Vagina (tissue), 2 donors: ENCODE measurements at regions not wholly inside any gene's neighbourhood (a gene's known extent, or its start where the extent isn't known, plus 50 kb on each side); places are given as distances from the start of the nearest gene placed in this dataset.

Source experiments
- DNase-seq, 2 donors: peaks; one replicate each; pipeline ENCODE4 v3.0.0-alpha.2; 2017; ENCODE audit errors: extremely low spot score in 2 of 2
- H3K27ac ChIP-seq: fragments of 200-600 bp; sonication (generic); one replicate; pipeline ENCODE4 v1.5.1; 2019
- H3K27me3 ChIP-seq: fragments of 200-600 bp; sonication (generic); one replicate; pipeline ENCODE4 v1.5.1; 2019
- H3K36me3 ChIP-seq, 2 donors: fragments of 200-600 bp; sonication (generic); one replicate each; pipeline ENCODE4 v1.5.1; 2017 to 2019
- H3K4me1 ChIP-seq: fragments of 200-600 bp; sonication (generic); one replicate; pipeline ENCODE4 v1.5.1; 2019
- H3K4me3 ChIP-seq, 2 donors: fragments of 200-600 bp; sonication (generic); 1 replicate in 1 of 2; 2 replicates in 1 of 2; pipeline ENCODE4 v1.5.1; 2016 to 2019
- H3K9me3 ChIP-seq: fragments of 200-600 bp; sonication (generic); one replicate; pipeline ENCODE4 v1.5.1; 2019
- CTCF ChIP-seq, 3 experiments: fragments of 450-650 bp in 2 of 3; fragments of 200-600 bp in 1 of 3; sonication (generic) in 1 of 3; IDR thresholded peaks; one replicate each; pipeline ENCODE4 v1.5.1; 2017 to 2019; ENCODE audit warnings: antibody characterized with exemption in 3 of 3, mild to moderate bottlenecking in 2 of 3, moderate library complexity in 2 of 3
- POLR2A ChIP-seq, 2 donors: fragments of 450-650 bp; IDR thresholded peaks; one replicate each; pipeline ENCODE4 v1.6.1; 2017; ENCODE audit warnings: antibody characterized with exemption in 2 of 2, mild to moderate bottlenecking in 2 of 2, moderate library complexity in 2 of 2
- POLR2AphosphoS5 ChIP-seq, 2 donors: sonication (generic); formaldehyde crosslinking; IDR thresholded peaks; one replicate each; pipeline ENCODE4 v1.9.0; 2017; ENCODE audit warnings: antibody characterized with exemption in 2 of 2, mild to moderate bottlenecking in 2 of 2, low read depth in 1 of 2; ENCODE audit not compliant: insufficient read depth in 1 of 2
- intact Hi-C: fragments of 100-400 bp; cut with DNase I; formaldehyde crosslinking; loops from one replicate; pipeline ENCODE4 v1.15.1; 2023

DNA sequence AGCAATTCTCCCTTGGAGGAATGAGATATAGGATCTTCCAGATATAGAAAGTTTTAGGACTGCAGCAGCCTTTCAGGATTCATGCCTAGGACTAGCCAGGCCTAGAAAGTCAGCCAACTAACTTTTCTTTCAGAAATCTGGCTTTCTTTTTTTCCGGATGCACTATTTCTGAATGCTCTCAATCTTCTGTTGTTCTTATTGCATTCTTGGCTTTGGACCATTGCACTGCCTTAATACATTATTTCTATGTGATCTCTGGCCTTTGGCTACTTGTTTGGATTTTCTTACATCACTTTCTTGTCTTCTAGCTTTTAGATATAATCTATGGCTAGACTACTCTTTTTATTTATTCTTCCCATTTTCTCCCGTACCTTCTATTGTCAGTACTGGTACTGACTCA, 813.1 kb upstream of the HTR2C start:
- TF ChIP-seq POLR2AphosphoS5 (IDR thresholded peaks at IDR 0.05; ENCODE audit: insufficient read depth in 1 of 2, low read depth in 1 of 2) (no peak), POLR2A (IDR thresholded peaks at IDR 0.05) (no peak), CTCF (IDR thresholded peaks at IDR 0.05) (no peak)

GRCh38 chrX:113770071-113770470, 813.8 kb upstream of the HTR2C start:
- no peaks in the 10 kb centered on the region for H3K4me1 ChIP-seq
- no peak overlapping the region for H3K4me3 ChIP-seq
- H3K27ac ChIP-seq = no peak overlapping the region
- no peaks in the 10 kb centered on the region for H3K36me3 ChIP-seq
- no peak for DNase-seq
- TF ChIP-seq POLR2AphosphoS5 (IDR thresholded peaks at IDR 0.05; ENCODE audit: insufficient read depth in 1 of 2, low read depth in 1 of 2) = no peak
- no peak for TF ChIP-seq POLR2A (IDR thresholded peaks at IDR 0.05)
- no peak for TF ChIP-seq CTCF (IDR thresholded peaks at IDR 0.05)
- intact Hi-C loops = no loop called here
- H3K9me3 ChIP-seq = no peaks in the 10 kb centered on the region
- no peaks in the 10 kb centered on the region for H3K27me3 ChIP-seq

More for the DNA sequence above, 813.1 kb upstream of the HTR2C start:
- DNase-seq = no peak
- intact Hi-C loops = no loop called here
- Histone ChIP-seq H3K27me3 (no peaks in the 10 kb centered on the region), H3K4me3 (no peak overlapping the region), H3K36me3 (no peaks in the 10 kb centered on the region), H3K9me3 (no peaks in the 10 kb centered on the region), H3K27ac (no peak overlapping the region), H3K4me1 (no peaks in the 10 kb centered on the region)

DNA sequence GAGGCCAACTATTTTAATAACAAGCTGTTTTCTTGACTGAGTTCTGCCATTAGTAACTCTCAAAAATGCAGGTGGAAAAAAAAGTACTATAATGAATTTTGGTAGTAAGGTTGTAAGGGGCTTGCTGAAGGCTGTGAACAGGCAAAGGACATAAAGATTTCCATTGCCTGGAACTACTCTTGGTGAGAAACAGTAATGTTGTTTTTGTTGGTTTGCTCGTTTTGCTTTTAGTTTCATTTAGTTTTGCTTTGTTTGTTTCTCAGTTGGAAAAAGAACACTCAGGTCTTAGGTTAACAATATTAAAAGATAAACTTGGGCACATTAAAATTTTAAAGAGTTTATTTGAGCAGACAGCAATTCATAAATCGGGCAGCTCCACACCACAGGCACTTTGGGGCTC, 824.5 kb upstream of the HTR2C start:
- Histone ChIP-seq H3K36me3 (no peaks in the 10 kb centered on the region), H3K4me1 (no peaks in the 10 kb centered on the region), H3K9me3 (no peaks in the 10 kb centered on the region), H3K27me3 (no peaks in the 10 kb centered on the region), H3K4me3 (no peak overlapping the region), H3K27ac (no peak overlapping the region)
- TF ChIP-seq POLR2A (IDR thresholded peaks at IDR 0.05) = no peak
- TF ChIP-seq POLR2AphosphoS5 (IDR thresholded peaks at IDR 0.05; ENCODE audit: insufficient read depth in 1 of 2, low read depth in 1 of 2) = no peak
- TF ChIP-seq CTCF (IDR thresholded peaks at IDR 0.05) = no peak
- DNase-seq = no peak
- intact Hi-C loops = no loop called here

DNA sequence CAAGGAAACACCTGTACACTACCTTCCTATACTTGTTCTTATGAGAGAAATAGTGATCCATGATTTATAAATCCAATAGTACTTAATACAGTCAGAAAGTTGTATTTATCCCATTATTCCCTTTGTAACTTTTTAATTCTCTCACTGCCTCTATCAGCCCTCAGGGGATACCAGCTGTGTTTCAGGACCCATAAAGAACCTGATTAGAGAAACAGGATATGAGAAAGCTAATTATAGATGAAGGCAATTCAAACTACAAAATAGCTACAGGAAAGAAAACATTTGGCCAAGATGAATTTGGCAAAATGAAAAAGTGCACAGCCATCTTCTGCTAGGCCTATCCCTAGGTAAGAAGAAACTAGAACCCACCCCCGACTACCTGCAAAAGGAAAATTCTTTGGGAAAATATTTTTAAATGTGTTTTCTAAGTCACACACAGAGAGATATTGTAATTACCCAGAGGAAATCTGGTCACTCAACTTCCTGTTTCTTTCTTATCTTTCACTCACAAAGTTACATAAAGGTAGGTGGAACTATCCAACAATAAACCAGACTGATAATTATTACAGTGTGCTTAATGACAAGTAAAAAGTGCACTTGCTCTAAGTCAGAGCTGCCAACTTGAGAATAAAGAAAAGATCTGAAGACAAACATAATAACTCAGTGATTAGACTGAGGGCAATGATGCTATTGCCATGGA, 836.5 kb upstream of the HTR2C start:
- no peaks in the 10 kb centered on the region for H3K36me3 ChIP-seq
- intact Hi-C loops = no loop called here
- no peaks in the 10 kb centered on the region for H3K4me1 ChIP-seq
- H3K27me3 ChIP-seq = no peaks in the 10 kb centered on the region
- TF ChIP-seq POLR2A (IDR thresholded peaks at IDR 0.05) = no peak
- no peak overlapping the region for H3K4me3 ChIP-seq
- H3K27ac ChIP-seq = no peak overlapping the region
- DNase-seq = no peak
- no peaks in the 10 kb centered on the region for H3K9me3 ChIP-seq

GRCh38 chrX:113743069-113743468, 840.8 kb upstream of the HTR2C start:
- no peak for DNase-seq
- Histone ChIP-seq H3K4me1 (no peaks in the 10 kb centered on the region), H3K36me3 (no peaks in the 10 kb centered on the region), H3K27ac (no peak overlapping the region), H3K27me3 (no peaks in the 10 kb centered on the region), H3K9me3 (no peaks in the 10 kb centered on the region), H3K4me3 (no peak overlapping the region)
- TF ChIP-seq POLR2A (IDR thresholded peaks at IDR 0.05) (no peak), POLR2AphosphoS5 (IDR thresholded peaks at IDR 0.05; ENCODE audit: insufficient read depth in 1 of 2, low read depth in 1 of 2) (no peak), CTCF (IDR thresholded peaks at IDR 0.05) (no peak)
- intact Hi-C loops = no loop called here
